HepG2 (cell line): ENCODE measurements at regions not wholly inside any gene's neighbourhood (a gene's known extent, or its start where the extent isn't known, plus 50 kb on each side); places are given as distances from the start of the nearest gene placed in this dataset.

Source experiments
- ARID5B ChIP-seq: IDR thresholded peaks from 2 replicates; pipeline ENCODE4 v1.4.0; 2020; ENCODE audit warnings: mild to moderate bottlenecking, missing genetic modification reagents
- ATF3 ChIP-seq: sonication (generic); formaldehyde crosslinking; IDR thresholded peaks from 2 replicates; pipeline ENCODE4 v1.4.0; 2020; ENCODE audit warnings: missing genetic modification reagents
- CEBPB ChIP-seq: IDR thresholded peaks from 2 replicates; pipeline ENCODE4 v1.6.1; 2011; ENCODE audit warnings: low read depth, low read length, improper control_type of control experiment, borderline replicate concordance
- CHD2 ChIP-seq: IDR thresholded peaks from 2 replicates; pipeline ENCODE4 v1.6.1; 2011; ENCODE audit warnings: low read depth, low read length, improper control_type of control experiment
- FOSL2 ChIP-seq: sonication (generic); formaldehyde crosslinking; IDR thresholded peaks from 2 replicates; pipeline ENCODE4 v1.4.0; 2020; ENCODE audit warnings: missing genetic modification reagents
- FOXK1 ChIP-seq: sonication (generic); formaldehyde crosslinking; IDR thresholded peaks from 2 replicates; pipeline ENCODE4 v1.4.0; 2020; ENCODE audit warnings: low read depth, missing genetic modification reagents, borderline replicate concordance
- MAZ ChIP-seq, 2 experiments: sonication (generic) in 1 of 2; formaldehyde crosslinking in 1 of 2; IDR thresholded peaks; 2 replicates each; pipeline versions ENCODE4 v1.5.0 to v1.6.1; 2012 to 2020; ENCODE audit warnings: low read depth in 2 of 2, mild to moderate bottlenecking in 2 of 2, borderline replicate concordance in 1 of 2, improper control_type of control experiment in 1 of 2, low read length in 1 of 2, missing genetic modification reagents in 1 of 2, moderate library complexity in 1 of 2
- NFE2L1 ChIP-seq: sonication (generic); formaldehyde crosslinking; IDR thresholded peaks from 2 replicates; pipeline ENCODE4 v1.4.0; 2020; ENCODE audit warnings: missing genetic modification reagents, mild to moderate bottlenecking, borderline replicate concordance
- PRPF4 ChIP-seq: fragments of 200-400 bp; formaldehyde crosslinking; IDR thresholded peaks from 2 replicates; pipeline ENCODE4 v1.6.1; 2016; ENCODE audit warnings: low read length, low read depth; ENCODE audit not compliant: poor library complexity, severe bottlenecking
- SMYD3 ChIP-seq: sonication (generic); formaldehyde crosslinking; IDR thresholded peaks from 2 replicates; pipeline ENCODE4 v1.8.1; 2023; ENCODE audit warnings: mild to moderate bottlenecking, missing genetic modification reagents
- TEAD3 ChIP-seq: optimal IDR thresholded peaks from 2 replicates; pipeline ENCODE3; 2016; ENCODE audit warnings: borderline replicate concordance
- ZGPAT ChIP-seq: IDR thresholded peaks from 2 replicates; pipeline ENCODE4 v1.6.1; 2016; ENCODE audit warnings: mild to moderate bottlenecking
- ZNF317 ChIP-seq: sonication (generic); formaldehyde crosslinking; IDR thresholded peaks from 2 replicates; pipeline ENCODE4 v1.5.0; 2020; ENCODE audit warnings: mild to moderate bottlenecking, missing genetic modification reagents
- ZNF337 ChIP-seq: sonication (generic); formaldehyde crosslinking; IDR thresholded peaks from 2 replicates; pipeline ENCODE4 v1.5.1; 2020; ENCODE audit warnings: missing genetic modification reagents, low read depth, mild to moderate bottlenecking, borderline replicate concordance
- TF ChIP-seq, protein P1 (sequence below): IDR thresholded peaks from 2 replicates; pipeline ENCODE4 v1.6.1; 2016; ENCODE audit warnings: low read depth, control low read depth
- TF ChIP-seq, protein P2 (sequence below): sonication (generic); formaldehyde crosslinking; IDR thresholded peaks from 2 replicates; pipeline ENCODE4 v1.4.0; 2020; ENCODE audit warnings: missing genetic modification reagents, borderline replicate concordance
- TF ChIP-seq, protein P3 (sequence below): sonication (generic); IDR thresholded peaks from 2 replicates; pipeline ENCODE4 v1.6.1; 2016; ENCODE audit warnings: low read depth, borderline replicate concordance

GRCh38 chr6:3911614-3912336, 62.6 kb downstream of the FAM50B start (continued):
- TF ChIP-seq PRPF4 = peak; percentile 20
- TF ChIP-seq TEAD3 (CRISPR knock-in tag) = peak; percentile 91
- peak; percentile 67; the same call in 1 of the 2 replicates for TF ChIP-seq FOXK1 (CRISPR knock-in tag)
- peak; percentile 99 for TF ChIP-seq FOSL2
- no peak for TF ChIP-seq SMYD3 (CRISPR knock-in tag)
- TF ChIP-seq MAZ (IDR thresholded peaks at IDR 0.05; ENCODE audit: borderline replicate concordance, low read depth, low read length) = 0 out of 2 replicates have a peak, but pooled peaks have one; percentile 56
- TF ChIP-seq MAZ (CRISPR knock-in tag; IDR thresholded peaks at IDR 0.05; ENCODE audit: low read depth) = no peak
- peak; percentile 95 for TF ChIP-seq ARID5B (CRISPR knock-in tag)
- no peak for TF ChIP-seq NFE2L1 (CRISPR knock-in tag)
- TF ChIP-seq, protein P1, sequence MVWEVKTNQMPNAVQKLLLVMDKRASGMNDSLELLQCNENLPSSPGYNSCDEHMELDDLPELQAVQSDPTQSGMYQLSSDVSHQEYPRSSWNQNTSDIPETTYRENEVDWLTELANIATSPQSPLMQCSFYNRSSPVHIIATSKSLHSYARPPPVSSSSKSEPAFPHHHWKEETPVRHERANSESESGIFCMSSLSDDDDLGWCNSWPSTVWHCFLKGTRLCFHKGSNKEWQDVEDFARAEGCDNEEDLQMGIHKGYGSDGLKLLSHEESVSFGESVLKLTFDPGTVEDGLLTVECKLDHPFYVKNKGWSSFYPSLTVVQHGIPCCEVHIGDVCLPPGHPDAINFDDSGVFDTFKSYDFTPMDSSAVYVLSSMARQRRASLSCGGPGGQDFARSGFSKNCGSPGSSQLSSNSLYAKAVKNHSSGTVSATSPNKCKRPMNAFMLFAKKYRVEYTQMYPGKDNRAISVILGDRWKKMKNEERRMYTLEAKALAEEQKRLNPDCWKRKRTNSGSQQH (CRISPR knock-in tag) = no peak
- no peak for TF ChIP-seq ZNF337
- peak; percentile 75; the same call in 1 of the 2 replicates for TF ChIP-seq ZGPAT (CRISPR knock-in tag)
- TF ChIP-seq CEBPB = no peak
- TF ChIP-seq, protein P2, sequence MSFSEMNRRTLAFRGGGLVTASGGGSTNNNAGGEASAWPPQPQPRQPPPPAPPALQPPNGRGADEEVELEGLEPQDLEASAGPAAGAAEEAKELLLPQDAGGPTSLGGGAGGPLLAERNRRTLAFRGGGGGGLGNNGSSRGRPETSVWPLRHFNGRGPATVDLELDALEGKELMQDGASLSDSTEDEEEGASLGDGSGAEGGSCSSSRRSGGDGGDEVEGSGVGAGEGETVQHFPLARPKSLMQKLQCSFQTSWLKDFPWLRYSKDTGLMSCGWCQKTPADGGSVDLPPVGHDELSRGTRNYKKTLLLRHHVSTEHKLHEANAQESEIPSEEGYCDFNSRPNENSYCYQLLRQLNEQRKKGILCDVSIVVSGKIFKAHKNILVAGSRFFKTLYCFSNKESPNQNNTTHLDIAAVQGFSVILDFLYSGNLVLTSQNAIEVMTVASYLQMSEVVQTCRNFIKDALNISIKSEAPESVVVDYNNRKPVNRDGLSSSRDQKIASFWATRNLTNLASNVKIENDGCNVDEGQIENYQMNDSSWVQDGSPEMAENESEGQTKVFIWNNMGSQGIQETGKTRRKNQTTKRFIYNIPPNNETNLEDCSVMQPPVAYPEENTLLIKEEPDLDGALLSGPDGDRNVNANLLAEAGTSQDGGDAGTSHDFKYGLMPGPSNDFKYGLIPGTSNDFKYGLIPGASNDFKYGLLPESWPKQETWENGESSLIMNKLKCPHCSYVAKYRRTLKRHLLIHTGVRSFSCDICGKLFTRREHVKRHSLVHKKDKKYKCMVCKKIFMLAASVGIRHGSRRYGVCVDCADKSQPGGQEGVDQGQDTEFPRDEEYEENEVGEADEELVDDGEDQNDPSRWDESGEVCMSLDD (CRISPR knock-in tag) = no peak
- TF ChIP-seq ZNF317 (CRISPR knock-in tag) = 0 out of 2 replicates have a peak, but pooled peaks have one; percentile 33
- TF ChIP-seq, protein P3, sequence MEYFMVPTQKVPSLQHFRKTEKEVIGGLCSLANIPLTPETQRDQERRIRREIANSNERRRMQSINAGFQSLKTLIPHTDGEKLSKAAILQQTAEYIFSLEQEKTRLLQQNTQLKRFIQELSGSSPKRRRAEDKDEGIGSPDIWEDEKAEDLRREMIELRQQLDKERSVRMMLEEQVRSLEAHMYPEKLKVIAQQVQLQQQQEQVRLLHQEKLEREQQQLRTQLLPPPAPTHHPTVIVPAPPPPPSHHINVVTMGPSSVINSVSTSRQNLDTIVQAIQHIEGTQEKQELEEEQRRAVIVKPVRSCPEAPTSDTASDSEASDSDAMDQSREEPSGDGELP = peak; percentile 35; the same call in 1 of the 2 replicates
- no peak for TF ChIP-seq CHD2
- peak; percentile 95 for TF ChIP-seq ATF3
